K562 (cell line): ENCODE measurements at regions not wholly inside any gene's neighbourhood (a gene's known extent, or its start where the extent isn't known, plus 50 kb on each side); places are given as distances from the start of the nearest gene placed in this dataset.

Experiments used
- ATAC-seq: fragments of 200-7000 bp; cut with Tn5 transposase; 3 replicates; pipeline ENCODE4 v1.9.1; 2020; ENCODE audit warnings: moderate library complexity
- BruUV-seq: library from RNA; stranded (reverse); fragments of 400-500 nt; replicated peaks from 2 replicates; lab custom pipeline; 2021; lab: Mats Ljungman, UMichigan
- CTCF ChIA-PET: fragments of 300-600 bp; formaldehyde crosslinking; extraction: SDS; loops from one replicate; lab custom pipeline; 2021; ENCODE audit warnings: low intra/inter-chr PET ratio; lab: Yijun Ruan, JAX
- POLR2A ChIA-PET: fragments of 300-600, 350-650 bp; sonication (Branson Sonifier 250); formaldehyde crosslinking; extraction: SDS; loops from one replicate; lab custom pipeline; 2021; ENCODE audit warnings: antibody characterized with exemption, inconsistent platforms; lab: Yijun Ruan, JAX
- DNase-seq, 4 experiments: peaks; one replicate each; pipeline versions ENCODE4 v3.0.0 to v3.0.0-alpha.2; 2011 to 2018; ENCODE audit warnings: low spot score in 3 of 4, mixed read lengths in 3 of 4; ENCODE audit errors: extremely low read depth in 1 of 4
- FAIRE-seq: peaks from 2 replicates; lab custom pipeline; 2011; peaks lifted over from hg19 to GRCh38; lab: Jason Lieb, UNC
- H2AFZ ChIP-seq: 2 replicates; pipeline ENCODE4 v1.6.0; 2011; ENCODE audit warnings: low read depth, low read length, control low read depth, inconsistent platforms
- H3K27ac ChIP-seq: fragments of 200-600 bp; 3 replicates; pipeline ENCODE4 v1.8.0; 2011; ENCODE audit warnings: low read depth, mild to moderate bottlenecking, control low read depth, inconsistent platforms, low read length, moderate library complexity, mixed read lengths; ENCODE audit errors: extremely low read depth
- H3K27me3 ChIP-seq, 2 experiments: fragments of 300-600 bp in 1 of 2; 2 replicates in 1 of 2; 3 replicates in 1 of 2; pipeline versions ENCODE4 v1.6.0 to v1.8.0; 2011; ENCODE audit warnings: inconsistent platforms in 2 of 2, low read length in 2 of 2, mild to moderate bottlenecking in 1 of 2, mixed read lengths in 1 of 2, moderate library complexity in 1 of 2; ENCODE audit not compliant: control insufficient read depth in 2 of 2, insufficient read depth in 2 of 2
- H3K36me3 ChIP-seq: fragments of 300-600 bp; 3 replicates; pipeline ENCODE4 v1.8.0; 2011; ENCODE audit warnings: mild to moderate bottlenecking, low read length, inconsistent platforms; ENCODE audit not compliant: control insufficient read depth, insufficient read depth
- H3K4me1 ChIP-seq, 2 experiments: fragments of 200-600 bp in 1 of 2; replicated peaks in 1 of 2; 2 replicates in 1 of 2; 3 replicates in 1 of 2; pipeline versions ENCODE4 v1.5.1 to v1.8.0; 2011; ENCODE audit warnings: inconsistent platforms in 2 of 2, low read length in 2 of 2, mild to moderate bottlenecking in 1 of 2, mixed read lengths in 1 of 2, moderate library complexity in 1 of 2; ENCODE audit not compliant: control insufficient read depth in 2 of 2, insufficient read depth in 2 of 2
- H3K4me2 ChIP-seq: 2 replicates; pipeline ENCODE4 v1.6.1; 2011; ENCODE audit warnings: low read length, control low read depth, inconsistent platforms, mixed read lengths; ENCODE audit not compliant: insufficient read depth
- H3K4me3 ChIP-seq: fragments of 200-600 bp; sonication (generic), shearing (Covaris generic); 2 replicates; pipeline ENCODE4 v1.5.1; 2016; ENCODE audit warnings: control low read depth, inconsistent platforms
- H3K79me2 ChIP-seq: fragments of 200-600 bp; 3 replicates; pipeline ENCODE4 v1.8.0; 2011; ENCODE audit warnings: low read length, inconsistent platforms; ENCODE audit not compliant: control insufficient read depth, insufficient read depth
- H3K9ac ChIP-seq, 2 experiments: 2 replicates each; pipeline versions ENCODE4 v1.6.0 to v1.6.1; 2011; ENCODE audit warnings: low read depth in 2 of 2, low read length in 2 of 2, control low read depth in 1 of 2, inconsistent platforms in 1 of 2, mild to moderate bottlenecking in 1 of 2, mixed read lengths in 1 of 2; ENCODE audit not compliant: insufficient read depth in 1 of 2
- H3K9me1 ChIP-seq: one replicate; pipeline ENCODE4 v1.6.0; 2011; ENCODE audit warnings: inconsistent platforms, mild to moderate bottlenecking, low read length, moderate library complexity; ENCODE audit not compliant: control insufficient read depth, insufficient read depth
- H3K9me3 ChIP-seq: replicated peaks from 2 replicates; pipeline ENCODE4 v1.5.1; 2011; ENCODE audit warnings: low read depth, low read length, inconsistent platforms; ENCODE audit not compliant: control insufficient read depth, insufficient read depth
- H4K20me1 ChIP-seq: replicated peaks from 2 replicates; pipeline ENCODE4 v1.6.1; 2011; ENCODE audit warnings: low read length, inconsistent platforms, mixed read lengths; ENCODE audit not compliant: control insufficient read depth, insufficient read depth
- BRD4 ChIP-seq: fragments of 200-600 bp; sonication (generic); IDR thresholded peaks from 2 replicates; pipeline ENCODE4 v1.6.1; 2017; ENCODE audit warnings: inconsistent platforms
- CEBPG ChIP-seq, 3 experiments: fragments of 200-800 bp in 1 of 3; sonication (Bioruptor generic) in 1 of 3; sonication (generic) in 1 of 3; formaldehyde crosslinking in 1 of 3; IDR thresholded peaks in 2 of 3; conservative IDR thresholded peaks in 1 of 3; 2 replicates each; pipeline versions ENCODE4 v1.6.1 to v1.8.0; 2016 to 2022; ENCODE audit warnings: missing compliant biosample characterization in 2 of 3, missing genetic modification characterization in 2 of 3, mild to moderate bottlenecking in 1 of 3, missing genetic modification reagents in 1 of 3
- CREM ChIP-seq: IDR thresholded peaks from 2 replicates; pipeline ENCODE4 v1.6.1; 2014; ENCODE audit warnings: antibody characterized with exemption, low read depth
- KDM1A ChIP-seq, 2 experiments: fragments of 450-650 bp; IDR thresholded peaks; 2 replicates each; pipeline ENCODE4 v1.6.1; 2016; ENCODE audit warnings: mild to moderate bottlenecking in 2 of 2
- NR2F6 ChIP-seq: fragments of 450-650 bp; formaldehyde crosslinking; IDR thresholded peaks from 2 replicates; pipeline ENCODE4 v1.4.0; 2020; ENCODE audit warnings: mild to moderate bottlenecking
- SMAD3 ChIP-seq: fragments of 450-650 bp; formaldehyde crosslinking; conservative IDR thresholded peaks from 2 replicates; pipeline ENCODE4 v1.4.0; 2020; ENCODE audit warnings: mild to moderate bottlenecking
- WGBS: fragments of 100-300 bp; shearing (Covaris generic); methylation state at CpG from one replicate; pipeline ENCODE4 v1.1.6; 2016; ENCODE audit warnings: low coverage, mixed read lengths; ENCODE audit not compliant: insufficient coverage; ENCODE audit errors: missing lambda C conversion rate; 5-methylcytosine and 5-hydroxymethylcytosine counted together
- in situ Hi-C: fragments of 300-500 bp; cut with MboI; formaldehyde crosslinking; loops from 4 replicates; pipeline ENCODE4 v1.15.0; 2018; ENCODE audit warnings: inconsistent platforms, mixed read lengths
- intact Hi-C: fragments of 100-400 bp; cut with micrococcal nuclease; formaldehyde crosslinking; loops from 2 replicates; pipeline ENCODE4 v1.14.2; 2022
- TF ChIP-seq, protein P1 (sequence below), 2 experiments: IDR thresholded peaks in 1 of 2; conservative IDR thresholded peaks in 1 of 2; 2 replicates each; pipeline ENCODE4 v1.6.1; 2016; ENCODE audit warnings: low read depth in 2 of 2, mild to moderate bottlenecking in 1 of 2, missing compliant biosample characterization in 1 of 2, missing genetic modification characterization in 1 of 2, moderate library complexity in 1 of 2
- TF ChIP-seq, protein P2 (sequence below): fragments of 450-650 bp; IDR thresholded peaks from 2 replicates; pipeline ENCODE4 v1.6.1; 2017; ENCODE audit warnings: antibody characterized with exemption
- TF ChIP-seq, protein P3 (sequence below), 2 experiments: fragments of 450-650 bp; formaldehyde crosslinking in 1 of 2; IDR thresholded peaks; 2 replicates each; pipeline versions ENCODE4 v1.4.0 to v1.6.1; 2014 to 2020; ENCODE audit warnings: mild to moderate bottlenecking in 2 of 2, borderline replicate concordance in 1 of 2, low read depth in 1 of 2

DNA sequence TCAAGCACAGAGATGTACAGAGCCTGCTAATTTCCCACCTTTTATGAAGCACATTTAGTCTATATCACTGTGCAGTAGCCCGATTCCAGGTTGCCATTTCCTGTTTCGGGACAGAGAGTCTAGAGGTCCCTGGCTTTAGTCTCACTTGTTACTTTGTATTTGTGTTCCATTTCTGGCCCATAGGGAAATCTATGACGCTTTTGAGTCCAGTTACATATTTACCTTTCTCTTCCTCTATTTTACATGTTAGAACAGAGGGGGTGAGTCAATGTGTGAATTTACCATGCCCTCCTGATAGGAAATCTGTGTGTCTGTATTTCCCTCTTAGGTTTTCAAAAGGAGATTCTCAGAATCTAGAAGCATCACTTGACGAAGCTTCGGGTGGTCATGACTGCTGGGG lies 227.1 kb upstream of the ZFHX3 start:
- H3K4me1 ChIP-seq = no peaks in the 10 kb centered on the region
- in situ Hi-C loops = no loop called here
- intact Hi-C loops = no loop called here
- no peak overlapping the region for H3K4me3 ChIP-seq
- H3K79me2 ChIP-seq = no peaks in the 10 kb centered on the region
- ATAC-seq (no peak), DNase-seq (no peak), FAIRE-seq (no peak)
- H2AFZ ChIP-seq = no peak overlapping the region
- POLR2A ChIA-PET = no interaction called here
- H3K27ac ChIP-seq = no peak overlapping the region
- H3K27me3 ChIP-seq = no peaks in the 10 kb centered on the region
- no peaks in the 10 kb centered on the region for H3K9me3 ChIP-seq
- H3K9me1 ChIP-seq = no peaks in the 10 kb centered on the region
- no peaks in the 10 kb centered on the region for H4K20me1 ChIP-seq
- 0% methylated on average over 5 of the region's 5 CpGs for WGBS
- CTCF ChIA-PET = no interaction called here
- no TSS peak for BruUV-seq
- H3K9ac ChIP-seq = no peak overlapping the region
- no peak overlapping the region for H3K4me2 ChIP-seq
- no peaks in the 10 kb centered on the region for H3K36me3 ChIP-seq
- no peak for TF ChIP-seq SMAD3 (CRISPR knock-in tag)
- TF ChIP-seq, protein P1, sequence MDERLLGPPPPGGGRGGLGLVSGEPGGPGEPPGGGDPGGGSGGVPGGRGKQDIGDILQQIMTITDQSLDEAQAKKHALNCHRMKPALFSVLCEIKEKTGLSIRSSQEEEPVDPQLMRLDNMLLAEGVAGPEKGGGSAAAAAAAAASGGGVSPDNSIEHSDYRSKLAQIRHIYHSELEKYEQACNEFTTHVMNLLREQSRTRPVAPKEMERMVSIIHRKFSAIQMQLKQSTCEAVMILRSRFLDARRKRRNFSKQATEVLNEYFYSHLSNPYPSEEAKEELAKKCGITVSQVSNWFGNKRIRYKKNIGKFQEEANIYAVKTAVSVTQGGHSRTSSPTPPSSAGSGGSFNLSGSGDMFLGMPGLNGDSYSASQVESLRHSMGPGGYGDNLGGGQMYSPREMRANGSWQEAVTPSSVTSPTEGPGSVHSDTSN (CRISPR knock-in tag; IDR thresholded peaks at IDR 0.05; ENCODE audit: low read depth) = no peak
- TF ChIP-seq, protein P1 (tag; conservative IDR thresholded peaks at IDR 0.05; ENCODE audit: low read depth) = no peak
- no peak for TF ChIP-seq NR2F6 (CRISPR knock-in tag)
- no peak for TF ChIP-seq CEBPG (CRISPR knock-in tag; IDR thresholded peaks at IDR 0.05)
- no peak for TF ChIP-seq CEBPG (tag; conservative IDR thresholded peaks at IDR 0.05 in 1 of 2, IDR thresholded peaks at IDR 0.05 in 1 of 2)
- no peak for TF ChIP-seq CREM
- no peak for TF ChIP-seq KDM1A (IDR thresholded peaks at IDR 0.05)
- TF ChIP-seq, protein P2, sequence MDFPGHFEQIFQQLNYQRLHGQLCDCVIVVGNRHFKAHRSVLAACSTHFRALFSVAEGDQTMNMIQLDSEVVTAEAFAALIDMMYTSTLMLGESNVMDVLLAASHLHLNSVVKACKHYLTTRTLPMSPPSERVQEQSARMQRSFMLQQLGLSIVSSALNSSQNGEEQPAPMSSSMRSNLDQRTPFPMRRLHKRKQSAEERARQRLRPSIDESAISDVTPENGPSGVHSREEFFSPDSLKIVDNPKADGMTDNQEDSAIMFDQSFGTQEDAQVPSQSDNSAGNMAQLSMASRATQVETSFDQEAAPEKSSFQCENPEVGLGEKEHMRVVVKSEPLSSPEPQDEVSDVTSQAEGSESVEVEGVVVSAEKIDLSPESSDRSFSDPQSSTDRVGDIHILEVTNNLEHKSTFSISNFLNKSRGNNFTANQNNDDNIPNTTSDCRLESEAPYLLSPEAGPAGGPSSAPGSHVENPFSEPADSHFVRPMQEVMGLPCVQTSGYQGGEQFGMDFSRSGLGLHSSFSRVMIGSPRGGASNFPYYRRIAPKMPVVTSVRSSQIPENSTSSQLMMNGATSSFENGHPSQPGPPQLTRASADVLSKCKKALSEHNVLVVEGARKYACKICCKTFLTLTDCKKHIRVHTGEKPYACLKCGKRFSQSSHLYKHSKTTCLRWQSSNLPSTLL = no peak
- no peak for TF ChIP-seq BRD4
- TF ChIP-seq, protein P3, sequence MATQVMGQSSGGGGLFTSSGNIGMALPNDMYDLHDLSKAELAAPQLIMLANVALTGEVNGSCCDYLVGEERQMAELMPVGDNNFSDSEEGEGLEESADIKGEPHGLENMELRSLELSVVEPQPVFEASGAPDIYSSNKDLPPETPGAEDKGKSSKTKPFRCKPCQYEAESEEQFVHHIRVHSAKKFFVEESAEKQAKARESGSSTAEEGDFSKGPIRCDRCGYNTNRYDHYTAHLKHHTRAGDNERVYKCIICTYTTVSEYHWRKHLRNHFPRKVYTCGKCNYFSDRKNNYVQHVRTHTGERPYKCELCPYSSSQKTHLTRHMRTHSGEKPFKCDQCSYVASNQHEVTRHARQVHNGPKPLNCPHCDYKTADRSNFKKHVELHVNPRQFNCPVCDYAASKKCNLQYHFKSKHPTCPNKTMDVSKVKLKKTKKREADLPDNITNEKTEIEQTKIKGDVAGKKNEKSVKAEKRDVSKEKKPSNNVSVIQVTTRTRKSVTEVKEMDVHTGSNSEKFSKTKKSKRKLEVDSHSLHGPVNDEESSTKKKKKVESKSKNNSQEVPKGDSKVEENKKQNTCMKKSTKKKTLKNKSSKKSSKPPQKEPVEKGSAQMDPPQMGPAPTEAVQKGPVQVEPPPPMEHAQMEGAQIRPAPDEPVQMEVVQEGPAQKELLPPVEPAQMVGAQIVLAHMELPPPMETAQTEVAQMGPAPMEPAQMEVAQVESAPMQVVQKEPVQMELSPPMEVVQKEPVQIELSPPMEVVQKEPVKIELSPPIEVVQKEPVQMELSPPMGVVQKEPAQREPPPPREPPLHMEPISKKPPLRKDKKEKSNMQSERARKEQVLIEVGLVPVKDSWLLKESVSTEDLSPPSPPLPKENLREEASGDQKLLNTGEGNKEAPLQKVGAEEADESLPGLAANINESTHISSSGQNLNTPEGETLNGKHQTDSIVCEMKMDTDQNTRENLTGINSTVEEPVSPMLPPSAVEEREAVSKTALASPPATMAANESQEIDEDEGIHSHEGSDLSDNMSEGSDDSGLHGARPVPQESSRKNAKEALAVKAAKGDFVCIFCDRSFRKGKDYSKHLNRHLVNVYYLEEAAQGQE (IDR thresholded peaks at IDR 0.05; ENCODE audit: borderline replicate concordance) = no peak
- TF ChIP-seq, protein P3 (CRISPR knock-in tag; IDR thresholded peaks at IDR 0.05; ENCODE audit: low read depth) = no peak
